ENCODE measurements at regions not wholly inside any gene's neighbourhood (a gene's known extent, or its start where the extent isn't known, plus 50 kb on each side); places are given as distances from the start of the nearest gene placed in this dataset.
A peak's percentile ranks its signal among the peaks of the same experiment; 100 is the strongest.
"Not testable (repeated sequence)": the region's sequence is repeated elsewhere in the genome, so short reads cannot be mapped to it uniquely, and the experiment has no call there.

- no peak for DNase-seq (ENCODE audit: low read depth in 2 of 3, low spot score in 2 of 3)
These were observed 466.3 kb downstream of the GADD45G start for GRCh38 chr9:90070931-90071660.

- no peak for DNase-seq (ENCODE audit: low read depth in 2 of 3, low spot score in 2 of 3)
These were observed 468.6 kb downstream of the GADD45G start for GRCh38 chr9:90073186-90073945.

- DNase-seq (ENCODE audit: low read depth in 2 of 3, low spot score in 2 of 3) = no peak
These were observed 469.6 kb downstream of the GADD45G start for GRCh38 chr9:90074316-90074962.

- not testable (repeated sequence) for DNase-seq (ENCODE audit: low read depth in 2 of 3, low spot score in 2 of 3)
These were observed 472.8 kb downstream of the GADD45G start for GRCh38 chr9:90077598-90077997.

- no peak for DNase-seq (ENCODE audit: low read depth in 2 of 3, low spot score in 2 of 3)
These were observed 474.2 kb downstream of the GADD45G start for GRCh38 chr9:90078988-90079421.

- no peak for DNase-seq (ENCODE audit: low read depth in 2 of 3, low spot score in 2 of 3)
These were observed 480.8 kb downstream of the GADD45G start for GRCh38 chr9:90085633-90086032.

GRCh38 chr9:90086101-90086511 is 481.3 kb downstream of the GADD45G start:
- DNase-seq (ENCODE audit: low read depth in 2 of 3, low spot score in 2 of 3) = no peak

GRCh38 chr9:90088434-90088833 is 483.6 kb downstream of the GADD45G start:
- no peak for DNase-seq (ENCODE audit: low read depth in 2 of 3, low spot score in 2 of 3)

GRCh38 chr9:90088856-90089255 is 484.0 kb downstream of the GADD45G start:
- no peak for DNase-seq (ENCODE audit: low read depth in 2 of 3, low spot score in 2 of 3)

- no peak for DNase-seq (ENCODE audit: low read depth in 2 of 3, low spot score in 2 of 3)
These were observed 486.2 kb downstream of the GADD45G start for GRCh38 chr9:90090997-90091396.

- no peak for DNase-seq (ENCODE audit: low read depth in 2 of 3, low spot score in 2 of 3)
These were observed 487.7 kb downstream of the GADD45G start for GRCh38 chr9:90092508-90092907.

GRCh38 chr9:90095682-90096081 is 490.9 kb downstream of the GADD45G start:
- no peak for DNase-seq (ENCODE audit: low read depth in 2 of 3, low spot score in 2 of 3)

- DNase-seq (ENCODE audit: low read depth in 2 of 3, low spot score in 2 of 3) = no peak
These were observed 492.4 kb downstream of the GADD45G start for GRCh38 chr9:90097237-90097636.

- DNase-seq (ENCODE audit: low read depth in 2 of 3, low spot score in 2 of 3) = no peak
These were observed 493.6 kb downstream of the GADD45G start for GRCh38 chr9:90098408-90098807.

GRCh38 chr9:90099262-90099963 is 494.6 kb downstream of the GADD45G start:
- no peak for DNase-seq (ENCODE audit: low read depth in 2 of 3, low spot score in 2 of 3)

- DNase-seq (ENCODE audit: low read depth in 2 of 3, low spot score in 2 of 3) = no peak
These were observed 495.2 kb downstream of the GADD45G start for GRCh38 chr9:90100014-90100413.

GRCh38 chr9:90102292-90102901 is 497.6 kb downstream of the GADD45G start:
- peak; percentile 23 to 45 (median 26) for DNase-seq (ENCODE audit: low read depth in 2 of 3, low spot score in 2 of 3)

GRCh38 chr9:90103771-90104170 is 499.0 kb downstream of the GADD45G start:
- DNase-seq (ENCODE audit: low read depth in 2 of 3, low spot score in 2 of 3) = no peak

- no peak for DNase-seq (ENCODE audit: low read depth in 2 of 3, low spot score in 2 of 3)
These were observed 501.0 kb downstream of the GADD45G start for GRCh38 chr9:90105773-90106172.

- no peak for DNase-seq (ENCODE audit: low read depth in 2 of 3, low spot score in 2 of 3)
These were observed 502.4 kb downstream of the GADD45G start for GRCh38 chr9:90107040-90107725.

All from activated CD8-positive, alpha-beta memory T cell treated with anti-CD3 and anti-CD28 coated beads for 48 hours (primary cell).